ENCODE measurements at regions not wholly inside any gene's neighbourhood (a gene's known extent, or its start where the extent isn't known, plus 50 kb on each side); places are given as distances from the start of the nearest gene placed in this dataset.

DNA sequence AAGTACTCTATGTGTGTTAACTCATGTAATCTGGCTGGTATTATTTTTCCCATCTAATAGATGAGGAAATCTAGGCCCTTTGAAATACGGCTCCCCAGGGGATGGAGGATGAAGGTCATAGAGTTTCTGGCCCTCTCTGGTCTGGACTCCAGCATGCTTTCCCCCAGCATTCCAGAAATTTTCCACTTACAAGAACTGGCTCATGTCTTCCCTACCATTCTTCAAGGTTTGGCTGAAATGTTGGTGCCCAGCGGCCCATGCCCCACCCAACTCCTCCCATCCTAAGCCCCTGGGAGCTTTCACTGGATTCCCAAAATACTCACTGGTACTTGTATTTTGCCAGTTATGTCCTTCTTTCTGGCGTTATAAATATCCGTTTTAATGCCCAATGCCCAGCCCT is 237.5 kb upstream of the NLRP1 start:
- no peak for DNase-seq

DNA sequence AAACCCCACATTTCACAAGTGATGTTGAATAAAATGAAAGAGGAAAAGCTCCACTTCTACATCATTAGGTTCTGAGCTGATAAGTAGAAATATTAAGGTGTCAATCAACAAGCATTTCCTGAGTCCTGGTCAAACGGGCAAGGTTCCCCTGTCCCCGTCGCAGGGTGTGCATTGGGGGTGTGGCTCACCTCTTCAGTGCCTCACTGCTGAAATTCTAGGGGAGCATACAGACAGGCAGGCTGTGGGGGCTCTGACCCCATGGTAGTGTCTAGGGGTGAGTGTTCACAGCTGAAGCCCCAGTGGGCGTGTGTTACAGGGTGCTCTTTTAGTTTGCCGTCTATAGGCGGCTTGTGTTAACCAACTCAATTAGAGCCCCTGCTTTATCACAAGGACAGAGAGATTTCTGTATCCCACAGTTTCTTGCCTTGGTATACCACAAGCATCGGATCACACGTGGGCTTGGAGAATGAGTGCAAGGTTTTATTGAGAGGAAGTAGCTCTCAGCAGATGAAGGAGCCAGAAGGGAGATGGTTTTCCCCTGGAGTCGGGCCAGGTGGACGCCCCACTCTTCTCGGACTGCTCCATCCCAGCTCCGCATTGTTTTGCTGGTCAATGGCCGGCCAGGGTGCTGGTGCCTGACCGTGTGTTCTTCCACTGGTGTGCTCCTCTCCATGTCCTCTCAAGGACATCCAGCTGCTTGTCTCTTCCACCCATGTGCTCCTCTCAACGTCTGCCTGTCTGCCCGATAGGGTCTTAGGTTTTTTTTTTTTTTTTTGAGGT is 238.2 kb upstream of the NLRP1 start:
- DNase-seq = no peak

DNA sequence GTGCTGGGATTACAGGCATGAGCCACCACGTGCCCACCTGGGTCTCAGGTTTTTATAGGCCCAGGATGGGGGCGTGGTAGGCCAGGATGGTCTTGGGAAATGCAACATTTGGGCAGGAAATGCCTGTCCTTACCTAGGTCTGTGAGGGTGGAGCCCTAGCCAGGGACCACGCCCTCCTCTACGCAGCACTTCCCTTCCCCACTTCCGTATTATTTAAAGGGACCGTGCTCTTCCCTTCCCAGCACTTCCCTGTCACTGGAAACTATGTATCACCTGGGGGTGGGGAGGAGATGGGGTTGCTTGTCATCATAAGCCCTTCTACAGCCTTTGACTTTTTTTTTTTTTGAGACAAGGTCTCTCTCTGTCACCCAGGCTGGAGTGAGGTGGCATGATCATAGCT is 238.9 kb upstream of the NLRP1 start:
- no peak for DNase-seq

DNA sequence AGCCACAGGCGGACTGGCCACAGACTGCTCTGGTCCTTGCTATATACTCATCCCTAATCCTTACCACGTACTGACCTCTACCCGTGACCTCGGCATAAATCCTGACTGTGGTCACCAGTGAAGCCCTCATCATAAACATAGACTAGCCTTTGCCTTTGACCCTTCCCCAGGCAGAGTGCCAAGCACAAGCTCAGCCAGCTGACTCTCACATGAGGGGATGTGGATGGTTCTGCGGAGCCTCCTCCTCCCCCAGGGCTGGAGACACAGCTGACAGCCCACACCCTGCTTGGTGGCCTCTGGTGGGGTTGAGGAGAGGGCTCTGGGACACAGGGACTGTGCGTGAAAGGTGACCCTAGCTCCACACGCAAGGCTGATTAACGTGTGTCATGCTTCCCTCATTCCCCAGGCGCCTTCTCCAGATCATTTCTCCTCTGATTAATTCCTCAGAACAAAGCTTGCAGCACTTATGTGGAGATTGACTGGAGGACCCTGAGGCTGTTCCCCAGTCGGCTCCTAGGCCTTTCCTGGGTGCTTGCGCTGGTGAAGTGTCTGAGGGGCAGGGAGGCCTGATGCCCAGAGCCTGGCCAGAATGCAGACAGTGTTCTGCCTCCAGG is 241.5 kb upstream of the NLRP1 start:
- no peak for DNase-seq

DNA sequence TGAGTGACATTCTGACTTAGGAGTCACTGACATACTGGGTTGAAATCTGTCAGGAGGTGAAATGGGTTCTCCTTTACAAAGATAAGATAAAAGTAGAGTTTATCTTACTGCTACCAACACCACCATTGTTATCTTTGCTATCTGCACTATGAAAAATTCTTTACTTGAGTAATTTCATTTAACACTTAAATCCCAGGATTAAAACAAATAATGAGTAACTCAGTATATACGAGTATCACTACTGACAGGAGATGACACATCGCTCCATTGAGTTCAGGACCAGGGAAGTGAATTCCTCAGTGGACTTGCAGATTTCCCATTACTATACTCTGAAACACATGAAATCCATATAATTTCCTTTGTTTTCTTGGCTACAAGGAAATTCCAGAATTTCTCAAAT is 242.1 kb upstream of the NLRP1 start:
- DNase-seq = no peak

DNA sequence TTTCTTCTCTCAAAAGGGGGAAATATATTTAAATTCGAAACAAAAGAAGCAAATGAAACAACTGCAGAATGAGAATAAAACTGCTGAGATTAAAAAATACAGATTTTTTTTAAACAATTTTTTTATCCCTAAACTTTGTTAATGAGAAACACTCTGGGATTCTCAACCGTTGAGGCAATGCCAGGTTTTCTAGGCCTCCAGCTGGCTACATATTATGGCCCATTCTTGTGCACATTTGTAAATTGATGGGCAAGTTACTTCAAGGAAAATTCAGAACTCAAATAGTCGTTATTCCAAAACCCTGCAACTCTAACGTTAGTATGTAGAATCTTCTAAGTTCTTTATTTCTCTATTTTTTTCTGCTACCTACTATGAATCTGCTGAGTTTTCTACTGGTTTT is 239.3 kb upstream of the WSCD1 start:
- no peak for DNase-seq

DNA sequence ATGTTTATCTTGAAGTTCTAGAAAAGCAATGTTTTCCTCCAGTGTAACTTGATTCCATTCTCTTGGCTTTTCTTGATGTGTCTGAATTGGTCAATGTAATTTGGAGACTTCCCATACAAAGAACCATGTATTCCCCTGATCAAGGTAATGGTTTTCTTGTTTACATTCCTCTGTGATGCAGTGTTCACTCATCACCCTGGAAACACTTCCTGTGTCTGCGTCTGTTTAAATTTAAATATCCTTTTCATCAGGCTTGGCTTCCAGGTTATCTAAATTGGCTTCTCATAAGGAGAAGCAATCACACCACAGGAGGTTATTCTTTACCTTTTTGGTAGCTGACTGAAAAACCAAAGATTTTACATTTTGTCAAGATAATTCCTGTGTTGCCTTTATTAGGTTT is 237.3 kb upstream of the WSCD1 start:
- DNase-seq = no peak

DNA sequence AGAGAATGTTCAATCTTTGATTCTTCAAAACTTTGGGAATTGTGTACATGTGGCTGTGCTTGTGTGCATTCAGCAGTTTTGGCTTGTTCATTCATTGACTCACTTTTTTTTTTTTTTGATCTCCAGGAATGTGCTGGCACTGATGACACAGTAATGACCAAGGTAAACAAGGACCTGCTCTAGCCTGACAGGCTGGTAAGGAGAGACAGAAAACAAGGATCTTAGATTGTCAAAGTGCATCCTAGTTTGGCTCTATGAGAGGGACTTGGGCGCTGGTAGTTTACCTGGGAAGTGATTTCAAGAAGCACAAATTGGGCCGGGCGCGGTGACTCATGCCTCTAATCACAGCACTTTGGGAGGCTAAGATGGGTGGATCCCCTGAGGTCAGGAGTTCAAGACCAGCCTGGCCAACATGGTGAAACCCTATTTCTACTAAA is 233.1 kb upstream of the WSCD1 start:
- no peak for DNase-seq

DNA sequence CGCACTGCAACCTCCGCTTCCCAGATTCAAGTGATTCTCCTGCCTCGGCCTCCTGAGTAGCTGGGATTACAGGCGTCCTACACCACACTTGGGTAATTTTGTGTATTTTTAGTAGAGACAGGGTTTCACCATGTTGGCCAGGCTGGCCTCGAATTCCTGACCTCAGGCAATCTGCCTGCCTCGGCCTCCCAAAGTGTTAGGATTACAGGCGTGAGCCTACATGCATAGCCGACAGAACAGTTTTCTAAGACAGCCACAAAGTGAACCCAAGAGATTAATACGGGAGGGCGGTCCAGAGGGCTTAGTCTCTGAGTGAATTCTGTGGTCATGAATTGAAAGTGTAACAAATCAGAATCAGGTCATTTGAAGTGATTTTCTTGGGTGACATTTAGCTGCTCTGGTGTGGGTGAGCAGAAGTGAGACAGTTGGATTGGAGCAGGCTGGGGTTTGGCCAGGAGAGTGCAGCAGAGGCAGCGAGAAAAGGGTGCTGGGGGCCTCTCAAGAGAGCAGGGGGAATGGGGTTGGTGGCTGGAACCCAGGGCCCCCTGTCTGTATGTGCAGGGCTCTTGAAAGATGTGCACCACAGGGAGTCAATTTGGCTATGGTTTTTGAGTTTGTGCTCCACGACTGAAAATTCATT is 231.4 kb upstream of the WSCD1 start:
- DNase-seq = no peak

DNA sequence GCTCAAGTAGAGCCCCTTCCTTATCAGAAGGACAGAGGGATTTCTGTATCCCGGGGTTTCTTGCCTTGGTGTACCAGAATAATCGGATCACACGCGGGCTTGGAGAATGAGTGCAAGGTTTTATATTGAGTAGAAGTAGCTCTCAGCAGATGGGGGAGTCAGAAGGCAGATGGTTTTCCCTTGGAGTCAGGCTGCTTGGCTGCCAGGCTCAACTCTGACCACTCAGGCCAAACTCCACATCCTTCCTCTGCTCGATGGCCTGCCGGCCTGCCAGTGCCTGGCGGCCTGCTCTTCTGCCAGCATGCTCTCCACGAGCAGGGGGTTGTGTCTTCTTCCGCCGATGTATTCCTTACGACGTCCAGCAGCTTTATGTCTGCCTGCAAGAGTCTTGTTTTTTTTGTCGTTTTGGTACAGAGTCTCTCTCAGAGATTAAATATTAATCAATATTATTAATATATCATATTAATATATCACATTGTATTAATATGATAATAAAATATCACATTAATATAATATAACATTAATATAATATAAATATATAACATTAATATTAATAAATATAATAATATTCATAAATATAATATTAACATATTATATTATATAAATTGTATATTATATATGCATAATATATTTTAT is 229.2 kb upstream of the WSCD1 start:
- DNase-seq = no peak

DNA sequence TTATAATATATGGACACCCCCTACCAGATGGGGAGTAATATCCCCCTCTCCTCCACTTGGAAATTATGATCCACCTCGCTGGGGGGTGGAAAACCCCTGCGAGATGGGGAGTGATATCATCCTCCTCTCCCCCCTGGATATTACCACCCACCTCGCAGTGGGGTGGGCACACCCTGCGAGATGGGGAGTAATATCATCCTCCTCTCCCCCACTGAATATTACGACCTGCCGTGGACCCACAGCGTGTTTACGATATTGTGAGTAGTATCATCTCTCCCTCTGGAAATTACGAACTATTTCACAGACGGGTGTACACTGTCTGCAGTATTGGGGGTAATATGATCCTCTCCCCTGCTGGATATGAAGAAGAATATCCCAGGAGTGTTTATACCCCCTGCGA is 228.3 kb upstream of the WSCD1 start:
- DNase-seq = no peak

DNA sequence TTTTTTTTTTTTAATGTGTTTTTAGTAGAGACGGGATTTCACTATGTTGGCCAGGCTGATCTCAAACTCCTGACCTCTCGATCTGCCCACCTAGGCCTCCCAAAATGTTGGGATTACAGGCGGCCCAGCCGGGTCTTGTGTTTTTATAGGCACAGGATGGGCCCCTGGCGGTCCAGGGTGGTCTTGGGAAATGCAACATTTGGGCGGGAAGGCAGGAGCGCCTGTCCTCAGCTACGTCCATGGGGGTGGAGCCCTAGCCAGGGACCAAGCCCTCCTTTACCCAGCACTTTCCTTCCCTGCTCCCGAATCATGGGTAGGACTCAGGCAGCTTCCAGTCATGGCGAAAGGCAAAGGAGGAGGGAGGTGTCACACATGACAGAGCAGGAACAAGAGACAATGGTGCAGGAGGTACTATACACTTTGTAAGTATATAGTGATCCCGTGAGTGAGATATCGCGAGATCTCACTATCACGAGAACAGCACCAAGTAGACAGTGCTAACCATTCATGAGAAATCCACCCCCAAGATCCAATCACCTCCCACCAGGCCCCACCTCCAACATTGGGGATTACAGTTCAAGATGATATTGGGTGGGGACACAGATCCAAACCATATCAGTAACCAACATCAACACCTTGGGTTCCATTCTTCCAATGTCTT is 226.7 kb upstream of the WSCD1 start:
- no peak for DNase-seq

DNA sequence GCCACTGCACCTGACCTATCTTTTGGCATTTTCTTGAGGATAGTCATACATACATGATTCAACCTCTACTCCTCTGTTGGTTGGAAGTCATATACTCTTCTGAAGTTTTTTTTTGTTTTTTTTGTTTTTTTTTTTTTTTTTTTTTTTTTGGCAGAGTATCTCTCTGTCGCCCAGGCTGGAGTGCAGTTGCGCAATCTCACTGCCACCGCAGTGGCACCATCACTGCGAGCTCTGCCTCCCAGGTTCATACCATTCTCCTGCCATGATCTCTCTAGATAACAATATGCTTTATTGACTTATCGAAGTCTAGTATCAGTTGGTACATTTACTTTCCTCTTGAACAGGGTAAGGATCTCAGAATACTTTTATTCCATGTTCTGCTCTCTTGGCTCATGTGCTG is 224.2 kb upstream of the WSCD1 start:
- no peak for DNase-seq

DNA sequence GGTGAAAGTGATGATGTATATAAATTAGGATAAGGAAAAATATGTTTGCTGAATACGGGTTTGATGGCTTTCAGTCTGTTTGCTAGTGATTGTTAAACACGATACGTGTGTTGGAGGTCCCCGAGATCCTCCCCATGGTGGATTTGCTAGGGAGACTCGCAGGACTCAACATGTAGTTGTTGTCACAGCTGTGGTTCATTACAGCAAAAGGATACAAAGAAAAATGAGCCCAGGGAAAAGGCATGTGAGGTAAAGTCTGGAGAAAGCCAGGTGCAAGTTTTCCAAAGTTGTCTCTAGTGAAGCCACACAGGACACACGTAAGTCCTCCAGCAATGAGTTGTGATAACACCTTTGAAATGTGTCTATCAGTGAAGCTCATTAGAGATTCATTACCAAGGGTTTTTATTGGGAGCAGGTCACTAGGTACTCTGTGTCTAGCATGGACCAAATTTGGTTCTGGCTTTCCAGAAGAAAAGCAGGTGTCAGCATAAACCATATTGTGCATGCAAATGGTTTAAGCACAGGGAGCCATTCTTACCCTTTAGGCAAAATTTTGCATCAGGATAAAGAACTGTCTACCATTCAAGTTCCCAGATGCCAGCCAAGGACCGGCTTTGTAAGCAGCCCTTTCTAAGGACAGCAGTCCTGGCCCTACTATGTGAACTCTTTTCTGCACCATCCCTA is 215.2 kb upstream of the WSCD1 start:
- no peak for DNase-seq

DNA sequence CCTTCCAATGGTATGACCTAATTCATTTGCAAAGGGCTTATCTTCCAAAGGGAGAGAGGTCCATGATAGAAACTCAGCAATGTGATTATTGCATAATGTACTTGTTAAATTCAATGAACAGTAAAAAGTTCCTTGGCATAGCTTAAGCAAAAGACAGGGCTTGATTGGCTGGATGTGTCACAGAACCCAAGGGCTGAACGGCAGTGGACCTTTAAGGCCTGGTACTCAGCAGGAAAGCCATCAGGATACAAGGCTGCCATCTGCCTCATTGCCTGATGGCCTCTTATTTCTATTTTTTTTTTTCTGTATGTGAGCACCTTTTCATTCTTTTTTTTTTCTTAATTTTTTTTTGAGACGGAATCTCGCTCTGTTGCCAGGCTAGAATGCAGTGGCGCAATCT is 208.9 kb upstream of the WSCD1 start:
- no peak for DNase-seq

DNA sequence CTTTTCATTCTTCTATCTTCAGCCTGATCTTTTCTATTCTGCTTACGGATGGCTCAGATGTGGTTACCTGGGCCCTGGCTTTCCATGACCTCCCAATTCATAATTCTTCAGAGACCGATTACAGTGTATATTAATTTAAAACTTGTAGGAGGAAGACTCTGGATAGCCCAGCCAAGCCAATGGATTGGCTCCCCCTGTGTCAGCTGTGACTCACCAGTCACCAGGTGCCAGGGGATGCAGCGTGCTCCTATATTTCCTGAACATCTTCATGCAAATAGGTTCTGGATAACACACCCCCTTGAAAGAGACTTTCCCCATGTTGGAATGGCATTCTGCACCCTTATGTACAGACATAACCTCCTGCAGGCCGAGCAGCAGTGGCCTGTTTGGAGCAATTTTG is 208.3 kb upstream of the WSCD1 start:
- no peak for DNase-seq

DNA sequence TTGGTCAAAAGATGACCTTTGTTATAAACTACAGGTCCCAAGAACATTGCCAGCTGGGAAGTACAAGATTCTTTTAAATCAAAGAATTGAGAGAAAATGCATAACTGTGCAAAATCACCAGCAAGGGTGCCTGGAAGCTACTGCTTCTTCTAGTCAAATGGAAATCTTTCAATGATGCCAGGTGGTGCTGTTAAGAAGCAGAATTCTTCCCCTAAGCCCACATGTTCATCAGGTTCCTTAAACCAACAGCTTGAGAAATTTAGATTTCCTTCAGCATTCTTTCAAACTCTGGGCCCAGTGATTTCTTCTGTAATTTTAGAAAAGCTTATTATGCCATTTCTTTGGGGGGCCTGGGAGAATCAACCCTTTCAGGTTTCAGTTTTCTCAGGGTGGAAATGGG is 207.8 kb upstream of the WSCD1 start:
- DNase-seq = no peak

DNA sequence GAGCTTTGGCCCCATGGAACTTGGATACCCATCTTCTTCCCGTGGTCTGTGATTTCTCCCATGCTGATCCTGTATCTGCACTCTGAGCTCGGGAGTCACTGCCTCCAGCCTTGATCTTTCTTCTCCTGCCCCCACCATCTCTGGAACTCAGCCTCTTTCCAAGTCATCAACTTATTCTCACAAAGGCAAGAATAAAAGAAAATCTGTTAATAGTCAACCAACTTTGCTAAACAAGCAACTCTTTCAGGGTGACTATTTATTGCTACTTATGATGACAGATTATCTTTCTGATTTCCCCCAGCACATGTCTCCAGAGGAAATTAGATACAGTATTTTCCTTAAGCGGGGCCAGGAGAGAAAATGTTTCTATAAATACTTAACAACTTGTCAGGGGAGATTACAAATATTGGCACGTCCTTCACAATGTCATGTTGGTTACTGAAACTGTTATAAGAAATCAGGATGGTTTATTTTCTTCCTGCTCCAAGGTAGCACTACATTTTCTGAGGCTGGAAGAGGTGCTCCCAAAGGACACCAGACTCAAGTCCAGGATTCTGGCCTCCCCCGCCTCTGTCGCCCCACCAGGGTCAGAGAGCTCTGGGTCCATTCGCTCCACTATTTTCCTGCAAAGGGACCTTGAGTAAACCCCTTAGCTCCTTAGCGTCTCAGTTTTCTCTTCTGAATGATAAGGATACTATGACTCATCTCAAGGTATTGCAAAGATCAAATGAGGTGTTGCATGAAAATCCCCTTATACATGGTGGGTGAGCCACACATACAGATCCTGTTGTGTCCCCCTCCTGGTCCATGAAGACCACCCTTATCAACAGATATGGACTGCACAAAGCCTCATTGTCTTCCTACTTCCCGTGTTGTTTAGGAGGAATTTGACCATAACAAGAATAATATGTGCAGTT is 205.2 kb upstream of the WSCD1 start:
- no peak for DNase-seq

DNA sequence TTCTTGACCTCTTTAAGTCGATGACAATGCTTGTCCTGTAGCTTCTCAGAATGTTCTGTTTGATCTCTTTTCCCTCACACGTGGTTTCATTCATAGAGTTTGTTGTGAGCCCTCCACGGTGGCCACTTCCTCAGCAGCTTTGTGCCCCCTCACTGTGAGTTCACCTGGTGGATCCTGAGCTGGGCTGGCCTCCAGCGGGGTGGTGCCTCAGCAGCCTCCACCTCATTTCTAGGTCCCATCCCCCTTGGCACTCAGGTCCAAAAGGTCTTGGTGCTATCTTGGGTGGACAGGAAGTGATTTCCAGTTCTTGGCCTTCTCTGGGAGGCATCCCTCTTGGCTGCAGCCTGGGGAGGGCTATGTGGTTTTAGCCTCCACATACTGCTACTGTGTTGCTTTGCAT is 203.2 kb upstream of the WSCD1 start:
- no peak for DNase-seq

DNA sequence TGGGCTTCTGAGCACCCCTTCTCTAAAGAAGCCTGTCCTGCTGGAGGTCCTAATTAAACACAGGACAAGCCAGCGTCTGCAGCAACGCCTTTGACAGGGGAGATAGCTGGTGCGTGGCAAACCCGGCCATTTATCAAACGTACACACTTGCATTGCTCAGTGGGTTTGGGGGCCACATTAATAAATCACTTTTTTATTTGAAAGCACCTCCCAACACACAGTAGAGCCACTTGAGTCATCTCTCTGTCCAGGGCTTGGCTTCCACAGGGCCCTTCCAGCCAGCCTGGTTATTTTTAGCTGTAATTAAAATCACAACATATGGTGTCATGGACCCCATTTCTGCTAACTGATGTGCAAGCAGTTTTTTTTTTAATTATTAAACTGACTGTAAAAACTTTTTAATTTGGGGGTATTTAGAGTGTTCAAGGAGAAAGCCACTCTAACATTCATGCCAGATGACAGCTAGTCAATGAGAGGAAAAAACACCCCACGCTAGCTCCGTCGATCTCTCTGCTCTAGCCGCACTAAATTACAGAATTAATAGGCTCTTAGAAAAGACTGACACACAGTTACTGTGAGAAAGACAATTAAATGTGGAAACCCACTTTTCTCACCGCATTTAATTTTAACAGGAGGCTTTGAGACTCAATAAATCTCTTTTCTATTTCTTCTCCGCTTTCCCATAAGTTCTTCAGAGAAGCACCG is 201.0 kb upstream of the WSCD1 start:
- no peak for DNase-seq

Measured in stimulated activated CD4-positive, alpha-beta T cell treated with anti-CD3 and anti-CD28 coated beads, Interleukin-4, amount 100 ng/mL, for 1 hour (primary cell).